GM18907 (cell line): ENCODE measurements at regions not wholly inside any gene's neighbourhood (a gene's known extent, or its start where the extent isn't known, plus 50 kb on each side); places are given as distances from the start of the nearest gene placed in this dataset.
"Not testable (repeated sequence)": the region's sequence is repeated elsewhere in the genome, so short reads cannot be mapped to it uniquely, and the experiment has no call there.

Experiments
- ATAC-seq: cut with Tn5 transposase; IDR thresholded peaks from one replicate; pipeline ENCODE4 v1.9.1; 2021; ENCODE audit warnings: mild to moderate bottlenecking, moderate library complexity; ENCODE audit not compliant: unreplicated experiment

DNA sequence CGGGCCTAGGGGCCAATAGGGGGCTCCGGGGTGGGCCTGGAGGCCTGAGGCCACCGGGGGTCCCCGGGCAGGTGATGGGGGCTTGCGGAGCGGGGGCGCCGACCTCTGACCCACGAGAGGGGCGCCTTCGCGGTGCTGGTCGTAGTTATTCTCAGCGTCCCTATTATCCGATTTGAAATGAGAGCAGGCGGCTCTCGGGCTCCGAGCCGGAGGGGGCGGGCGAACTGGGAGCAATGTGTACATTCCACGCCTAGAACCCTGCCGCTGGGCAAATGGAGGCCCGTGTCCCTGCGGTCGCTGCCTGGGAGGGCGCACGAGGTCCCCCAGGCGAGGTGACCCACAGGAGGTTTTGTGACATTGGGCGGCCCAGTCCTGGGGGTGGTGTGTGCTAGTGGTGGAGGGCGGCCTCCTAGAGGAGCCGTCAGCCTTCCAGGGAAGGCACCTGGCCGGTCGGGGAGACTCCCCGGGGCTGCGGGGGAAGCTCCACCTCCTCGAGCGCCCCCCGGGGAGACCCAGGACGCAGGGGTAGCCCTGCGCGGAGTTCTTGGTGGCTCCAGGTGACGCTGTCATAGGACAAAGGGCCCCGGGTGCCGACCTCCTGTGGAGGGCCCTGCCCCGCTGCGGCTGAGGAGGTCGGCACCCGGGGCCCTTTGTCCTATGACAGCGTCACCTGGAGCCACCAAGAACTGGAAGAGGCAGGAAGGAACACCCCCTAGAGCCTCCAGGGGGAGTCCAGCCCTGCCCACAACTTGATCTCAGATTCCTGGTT lies 102.6 kb upstream of the PRKX start:
- peak; percentile 15 for ATAC-seq

DNA sequence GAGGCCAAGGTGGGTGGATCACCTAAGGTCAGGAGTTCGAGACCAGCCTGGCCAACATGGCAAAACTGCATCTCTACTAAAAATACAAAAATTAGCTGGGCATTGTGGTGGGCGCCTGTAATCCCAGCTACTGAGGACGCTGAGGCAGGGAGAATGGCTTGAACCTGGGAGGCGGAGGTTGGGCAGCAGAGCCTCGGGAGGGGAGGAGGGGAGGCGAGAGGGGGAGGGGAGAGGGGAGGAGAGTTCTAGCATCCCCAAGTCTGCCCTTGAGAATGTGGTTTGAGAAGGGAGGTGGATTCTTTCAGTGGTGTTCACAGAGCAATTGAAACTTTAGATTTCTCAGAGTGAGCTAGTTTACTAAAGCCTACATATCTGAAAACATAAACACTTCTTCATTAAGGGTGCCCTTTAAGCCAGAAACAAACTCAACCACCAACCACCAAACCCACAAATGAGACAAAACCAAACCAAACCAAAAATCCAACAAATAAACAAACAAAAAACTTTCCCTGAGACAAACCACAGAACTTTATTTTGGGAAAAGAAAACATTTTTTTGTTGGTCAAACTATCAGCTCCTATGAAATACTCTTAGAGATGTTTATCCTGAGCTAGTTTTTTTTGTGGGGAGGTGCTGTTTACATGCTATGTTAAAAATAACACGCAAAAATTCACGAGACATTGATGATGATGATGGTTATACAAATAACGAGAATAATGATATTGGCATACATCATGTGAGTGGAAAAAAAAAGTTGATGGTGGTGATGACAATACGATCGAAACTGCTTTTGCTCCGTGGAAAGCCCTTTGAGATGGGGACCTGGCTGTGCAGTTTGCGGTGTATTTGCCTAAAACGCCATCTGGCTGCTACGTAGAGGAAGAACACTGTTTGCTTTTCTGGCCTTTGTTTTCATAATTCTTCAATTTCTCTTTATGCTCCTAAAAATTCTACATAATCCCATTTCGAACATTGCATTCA lies 98.2 kb upstream of the PRKX start:
- ATAC-seq, result peak; percentile 14

DNA sequence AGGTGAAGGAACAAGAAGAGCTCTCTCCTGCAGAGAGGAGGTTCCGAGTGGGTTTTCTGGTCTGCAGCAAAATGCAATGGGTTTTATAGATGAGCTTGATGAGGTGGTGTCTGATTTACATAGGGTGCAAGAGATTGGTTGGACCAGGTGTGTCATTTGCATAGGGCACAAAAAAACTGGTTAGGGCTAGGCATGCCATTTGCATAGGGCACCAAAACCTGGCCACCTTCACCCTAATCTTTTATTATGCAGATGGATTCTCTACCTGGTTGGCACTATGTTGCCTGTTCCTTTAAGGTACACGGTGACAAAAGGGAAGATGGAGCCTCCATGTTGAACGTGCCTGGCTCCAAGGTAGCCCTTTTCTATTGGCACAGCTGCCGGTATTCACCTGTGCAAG lies 94.5 kb upstream of the PRKX start:
- no peak for ATAC-seq

DNA sequence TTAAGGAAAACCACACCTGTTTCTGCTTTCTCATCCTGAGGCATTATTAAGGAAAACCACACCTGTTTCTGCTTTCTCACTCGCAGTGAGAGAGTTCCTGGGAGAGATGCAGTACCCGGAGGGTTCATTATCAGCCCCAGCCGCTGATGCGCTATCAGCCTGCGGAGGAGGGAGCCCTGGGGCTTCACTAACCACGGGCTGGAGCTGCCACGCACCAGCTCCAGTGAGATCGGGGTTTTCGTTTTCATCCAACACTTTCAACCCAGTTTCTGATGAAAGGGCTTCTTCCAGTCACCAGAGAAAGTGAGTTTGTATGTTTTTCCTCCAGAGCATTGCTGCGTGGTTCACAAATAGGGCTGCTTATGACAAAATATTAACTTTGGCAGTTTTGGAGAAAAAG lies 93.2 kb upstream of the PRKX start:
- ATAC-seq, result no peak

DNA sequence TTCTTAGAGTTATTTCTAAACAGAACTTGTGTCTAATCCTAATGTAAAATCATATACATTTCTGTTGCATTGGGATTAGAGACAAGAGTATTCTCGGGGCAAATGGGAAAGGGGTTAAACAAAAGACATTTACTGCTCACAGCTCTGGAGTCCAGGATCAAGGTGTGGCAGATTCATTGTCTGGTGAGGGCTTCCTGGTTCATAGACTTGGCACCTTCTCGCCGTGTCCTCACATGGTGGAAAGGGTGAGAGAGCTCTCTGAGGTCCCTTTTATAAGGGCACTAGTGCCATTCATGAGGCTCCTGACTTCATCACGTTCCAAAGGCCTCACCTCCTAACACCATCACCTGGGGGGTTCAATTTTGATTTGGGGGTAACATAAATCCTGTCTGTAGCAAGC lies 90.3 kb upstream of the PRKX start:
- ATAC-seq, result no peak

DNA sequence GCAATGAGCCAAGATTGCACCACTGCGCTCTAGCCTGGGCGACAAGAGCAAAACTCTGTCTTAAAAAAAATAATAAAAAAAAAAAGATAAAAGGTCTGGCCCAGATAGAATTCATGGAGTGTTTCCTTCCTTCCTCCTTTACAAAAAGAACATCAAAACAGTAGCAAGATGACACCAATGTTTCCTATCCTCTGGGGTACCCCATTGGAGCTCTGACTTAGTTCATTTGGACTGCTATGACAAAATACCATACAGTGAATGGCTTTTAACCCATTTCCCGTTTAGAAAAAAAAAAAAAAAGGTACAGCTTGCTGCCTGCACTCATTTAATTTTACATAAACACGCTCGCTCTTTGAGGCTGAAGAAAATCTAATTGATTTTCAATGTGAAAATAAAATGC lies 89.9 kb upstream of the PRKX start:
- no peak for ATAC-seq

DNA sequence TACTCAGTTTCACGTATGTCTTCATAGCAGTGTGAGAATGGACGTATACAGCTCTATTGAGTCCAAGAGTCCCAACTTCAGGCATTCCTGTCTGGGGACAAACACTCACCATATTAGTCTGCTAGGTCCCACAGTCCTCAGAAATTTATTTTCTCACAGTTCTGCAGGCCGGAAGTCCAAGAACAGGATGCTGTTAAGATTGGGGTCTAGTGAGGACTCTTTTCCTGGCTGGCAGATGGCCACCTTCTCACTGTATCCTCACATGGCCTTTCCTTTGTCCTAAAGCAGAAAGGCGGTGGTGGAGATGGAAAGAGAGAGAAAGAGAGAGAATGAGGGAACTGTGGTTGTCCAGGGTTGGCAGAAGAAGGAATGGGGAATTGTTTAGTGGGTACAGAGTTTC lies 82.0 kb upstream of the PRKX start:
- not testable (repeated sequence) for ATAC-seq

DNA sequence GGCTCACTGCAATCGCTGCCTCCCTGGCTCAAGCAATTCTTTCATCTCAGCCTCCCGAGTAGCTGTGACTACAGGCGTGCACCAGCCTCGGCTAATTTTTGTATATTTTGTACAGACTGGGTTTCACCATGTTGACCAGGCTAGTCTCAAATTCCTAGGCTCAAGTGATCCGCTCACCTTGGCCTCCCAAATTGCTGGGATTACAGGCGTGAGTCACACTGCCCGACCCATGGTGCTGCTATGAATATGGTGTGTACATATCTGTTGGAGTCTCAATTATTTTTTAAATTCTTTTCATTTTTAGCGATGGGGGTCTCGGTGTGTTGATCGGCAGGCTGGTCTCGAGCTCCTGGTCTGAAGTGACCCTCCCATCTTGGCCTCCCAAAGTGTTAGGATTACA lies 78.0 kb upstream of the PRKX start:
- no peak for ATAC-seq

DNA sequence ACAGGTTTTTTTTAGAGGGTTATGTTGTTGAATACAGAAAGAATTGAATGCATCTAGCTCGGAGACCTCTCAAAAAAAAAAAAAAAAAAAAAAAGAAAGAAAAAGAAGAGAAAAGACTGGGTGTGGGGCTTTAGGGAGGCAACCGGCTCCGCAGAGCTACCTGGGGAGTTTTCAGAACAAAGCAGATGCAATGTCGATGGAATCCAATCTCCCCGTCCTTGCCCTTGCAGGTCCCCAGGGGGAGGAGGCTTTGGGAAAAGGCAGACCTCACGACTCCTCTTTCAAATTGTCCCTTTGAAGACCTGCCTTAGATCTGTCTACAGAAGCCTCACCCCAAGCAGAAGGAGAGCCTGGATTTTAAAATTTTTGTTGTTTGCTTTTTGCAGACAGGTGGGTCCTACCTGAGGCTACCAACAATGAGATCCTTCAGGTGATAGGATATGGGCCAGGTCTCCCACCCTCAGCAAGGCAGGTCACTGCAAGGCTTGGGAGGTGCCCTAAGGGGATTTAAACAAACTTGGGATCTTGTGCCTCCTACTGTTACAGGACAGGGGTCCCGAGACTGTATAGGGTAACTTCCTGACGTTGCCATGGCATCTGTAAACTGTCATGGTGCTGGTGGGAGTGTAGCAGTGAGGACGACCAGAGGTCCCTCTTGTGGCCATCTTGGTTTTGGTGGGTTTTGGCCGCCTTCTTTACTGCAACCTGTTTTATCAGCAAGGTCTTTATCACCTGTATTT lies 75.2 kb upstream of the PRKX start:
- ATAC-seq, result no peak

DNA sequence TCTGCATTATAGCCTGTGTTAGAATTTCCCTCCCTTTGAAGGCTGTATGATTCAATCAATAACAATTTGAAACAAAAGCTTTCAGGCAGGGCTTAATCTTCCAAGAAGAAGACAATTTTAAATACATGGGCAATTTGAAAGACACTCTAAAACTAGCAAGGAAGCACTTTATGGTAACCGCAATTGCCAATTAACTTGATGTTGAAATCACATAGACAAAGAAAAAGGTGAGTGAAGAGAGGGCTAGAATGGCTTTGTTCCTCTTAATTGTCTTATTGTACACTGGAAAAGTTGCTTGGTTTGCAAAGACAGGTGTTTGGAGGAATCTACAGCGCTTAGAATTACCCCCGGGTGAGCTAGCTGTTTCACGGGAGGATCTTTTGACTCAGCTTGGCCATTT lies 74.4 kb upstream of the PRKX start:
- ATAC-seq, result no peak

DNA sequence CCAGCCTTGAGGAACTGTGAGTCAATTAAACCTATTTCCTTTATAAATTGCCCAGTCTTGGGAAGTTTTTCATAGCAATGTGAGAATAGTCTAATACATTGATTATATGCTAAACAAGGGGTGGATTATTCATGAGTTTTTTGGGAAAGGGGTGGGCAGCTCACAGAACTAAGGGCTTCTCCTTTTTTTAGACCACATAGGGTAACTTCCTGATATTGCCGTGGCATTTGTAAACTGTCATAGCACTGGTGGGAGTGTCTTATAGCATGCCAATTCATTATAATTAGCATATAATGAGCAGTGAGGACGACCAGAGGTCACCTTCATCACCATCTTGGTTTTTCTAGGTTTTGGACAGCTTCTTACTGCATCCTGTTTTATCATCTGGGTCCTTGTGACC lies 72.4 kb upstream of the PRKX start:
- not testable (repeated sequence) for ATAC-seq

DNA sequence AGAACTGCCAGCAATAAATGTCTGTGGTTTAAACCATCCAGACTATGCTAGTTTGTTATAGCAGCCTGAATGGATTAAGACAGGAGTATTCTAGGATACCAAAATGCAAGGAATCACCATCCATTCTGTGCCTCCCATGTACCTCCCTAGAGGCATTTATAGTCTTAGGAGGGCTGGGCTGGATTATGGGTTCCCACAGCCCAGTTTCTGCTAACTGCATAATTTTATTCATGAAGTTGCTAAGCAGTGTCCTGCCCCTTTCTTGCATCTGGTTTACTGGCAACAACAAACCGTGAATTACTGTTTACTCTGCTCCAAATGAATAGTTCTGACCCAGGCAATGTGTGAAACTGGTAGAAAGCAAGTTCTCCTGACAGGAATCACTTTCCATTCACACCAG lies 67.1 kb upstream of the PRKX start:
- ATAC-seq, result no peak

DNA sequence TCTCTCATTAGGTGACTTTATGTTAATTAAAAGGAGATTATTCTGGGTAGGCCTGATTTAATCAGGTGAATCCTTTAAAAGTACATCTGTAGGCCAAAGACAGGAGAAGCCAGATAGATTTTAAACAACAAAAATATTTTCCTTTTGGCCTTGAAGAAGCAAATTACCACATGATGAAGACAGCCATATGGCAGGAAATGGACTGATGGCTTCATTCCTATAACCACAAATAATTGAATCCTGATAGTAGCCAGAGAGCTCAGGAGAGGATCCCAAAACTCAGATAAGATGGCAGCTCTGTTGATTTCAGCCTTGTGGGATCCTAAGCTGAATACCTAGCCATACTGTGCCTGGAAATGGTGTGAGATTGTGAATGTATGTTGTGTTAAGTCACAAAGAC lies 66.1 kb upstream of the PRKX start:
- ATAC-seq, result no peak

DNA sequence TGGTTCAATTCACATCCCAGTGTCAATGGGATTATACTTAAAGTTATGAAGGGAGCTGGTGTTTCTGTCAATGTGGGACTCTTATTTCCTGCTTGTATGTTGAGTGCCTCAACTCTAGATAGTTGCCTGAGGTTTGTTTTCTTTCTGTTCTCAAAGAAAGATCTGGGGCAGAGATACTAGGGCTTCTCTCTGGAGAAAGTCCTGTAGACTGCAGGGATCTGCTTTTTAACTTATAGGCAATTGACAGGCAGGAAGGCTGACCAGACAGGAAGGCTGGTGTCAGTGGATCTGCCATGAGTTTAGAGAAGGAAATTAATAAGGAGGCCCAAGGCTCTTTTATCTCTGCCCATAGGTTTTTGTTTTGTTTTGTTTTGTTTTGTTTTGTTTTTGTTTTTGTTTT lies 64.0 kb upstream of the PRKX start:
- ATAC-seq, result no peak

DNA sequence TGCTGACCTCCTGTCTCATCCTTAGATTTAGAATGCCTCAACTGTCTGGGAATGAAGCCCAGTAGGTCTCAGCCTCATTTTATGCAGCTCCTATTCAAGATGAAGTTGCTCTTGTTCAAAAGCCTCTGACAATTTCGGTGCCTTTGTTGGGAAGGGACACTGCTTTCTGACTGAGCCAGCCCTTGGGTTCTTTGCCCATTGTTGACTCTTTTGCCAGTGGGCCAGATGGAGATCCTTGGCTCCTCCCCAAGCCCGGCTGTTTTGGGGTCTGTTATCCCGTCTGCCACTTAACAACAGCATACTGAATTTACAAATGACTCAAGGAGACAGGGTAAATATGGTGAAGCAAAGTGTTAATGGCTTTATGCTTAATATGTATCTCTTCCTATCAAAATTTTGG lies 58.3 kb upstream of the PRKX start:
- ATAC-seq, result no peak

DNA sequence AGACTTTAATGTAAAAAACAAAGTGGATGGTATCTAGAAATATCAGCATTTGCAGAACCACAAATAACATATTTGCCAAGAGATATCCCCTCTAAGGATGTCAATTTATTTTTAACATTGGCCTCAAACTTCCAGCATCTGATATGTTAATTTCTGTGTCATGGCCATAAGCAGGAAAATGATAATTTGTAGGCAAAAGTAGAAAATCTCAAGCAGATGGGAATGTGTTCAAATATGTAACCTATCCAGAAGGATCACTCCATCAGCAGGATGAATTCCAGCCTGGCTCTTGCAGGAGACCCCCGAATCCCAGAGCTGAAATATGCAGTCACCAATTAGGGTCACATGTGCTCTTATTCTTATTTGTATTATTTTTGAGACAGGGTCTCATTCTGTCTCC lies 55.4 kb upstream of the PRKX start:
- ATAC-seq, result no peak
